ENCODE measurements at regions not wholly inside any gene's neighbourhood (a gene's known extent, or its start where the extent isn't known, plus 50 kb on each side); places are given as distances from the start of the nearest gene placed in this dataset.

GRCh38 chr2:173782681-173783080 lies 182.5 kb downstream of the SP3 start:
- Histone ChIP-seq H3K36me3 (no peaks in the 10 kb centered on the region), H3K4me1 (no peaks in the 10 kb centered on the region), H3K4me3 (ENCODE audit: low read depth, low read length) (no peak overlapping the region), H3K27me3 (peaks cover 19% of the 10 kb centered on the region), H3K9me3 (no peaks in the 10 kb centered on the region)
- TF ChIP-seq CTCF (IDR thresholded peaks at IDR 0.05; ENCODE audit: low read depth, low read length), result no peak
- DNase-seq, result no peak

GRCh38 chr2:173783382-173783781 lies 181.8 kb downstream of the SP3 start:
- no peak for DNase-seq
- H3K27me3 ChIP-seq, result peaks cover 23% of the 10 kb centered on the region
- no peak overlapping the region for H3K4me3 ChIP-seq (ENCODE audit: low read depth, low read length)
- H3K4me1 ChIP-seq, result no peaks in the 10 kb centered on the region
- TF ChIP-seq CTCF (IDR thresholded peaks at IDR 0.05; ENCODE audit: low read depth, low read length), result no peak
- no peaks in the 10 kb centered on the region for H3K36me3 ChIP-seq
- no peaks in the 10 kb centered on the region for H3K9me3 ChIP-seq

- TF ChIP-seq CTCF (IDR thresholded peaks at IDR 0.05; ENCODE audit: low read depth, low read length), result no peak
- H3K36me3 ChIP-seq, result no peaks in the 10 kb centered on the region
- no peak overlapping the region for H3K4me3 ChIP-seq (ENCODE audit: low read depth, low read length)
- no peaks in the 10 kb centered on the region for H3K4me1 ChIP-seq
- no peak for DNase-seq
- peaks cover 23% of the 10 kb centered on the region for H3K27me3 ChIP-seq
- H3K9me3 ChIP-seq, result no peaks in the 10 kb centered on the region
Observed at GRCh38 chr2:173785813-173786212, 179.4 kb downstream of the SP3 start.

- DNase-seq, result no peak
Observed at GRCh38 chr2:173791502-173791901, 173.7 kb downstream of the SP3 start.

GRCh38 chr2:173792166-173792565 lies 173.0 kb downstream of the SP3 start:
- Histone ChIP-seq H3K4me3 (ENCODE audit: low read depth, low read length) (no peak overlapping the region), H3K9me3 (no peaks in the 10 kb centered on the region), H3K27me3 (peaks cover 18% of the 10 kb centered on the region), H3K36me3 (no peaks in the 10 kb centered on the region), H3K4me1 (no peaks in the 10 kb centered on the region)
- TF ChIP-seq CTCF (IDR thresholded peaks at IDR 0.05; ENCODE audit: low read depth, low read length), result no peak
- no peak for DNase-seq

More at GRCh38 chr2:173791502-173791901, 173.7 kb downstream of the SP3 start:
- no peak for TF ChIP-seq CTCF (IDR thresholded peaks at IDR 0.05; ENCODE audit: low read depth, low read length)
- H3K36me3 ChIP-seq, result no peaks in the 10 kb centered on the region
- no peaks in the 10 kb centered on the region for H3K4me1 ChIP-seq
- H3K9me3 ChIP-seq, result no peaks in the 10 kb centered on the region
- H3K4me3 ChIP-seq (ENCODE audit: low read depth, low read length), result no peak overlapping the region
- peaks cover 24% of the 10 kb centered on the region for H3K27me3 ChIP-seq

- DNase-seq, result no peak
- H3K4me1 ChIP-seq, result no peaks in the 10 kb centered on the region
- no peak for TF ChIP-seq CTCF (IDR thresholded peaks at IDR 0.05; ENCODE audit: low read depth, low read length)
Observed at GRCh38 chr2:173792741-173793140, 172.4 kb downstream of the SP3 start.

More at GRCh38 chr2:173792741-173793140, 172.4 kb downstream of the SP3 start:
- Histone ChIP-seq H3K4me3 (ENCODE audit: low read depth, low read length) (no peak overlapping the region), H3K27me3 (peaks cover 15% of the 10 kb centered on the region), H3K36me3 (no peaks in the 10 kb centered on the region), H3K9me3 (no peaks in the 10 kb centered on the region)
